Hematopoietic multipotent progenitor cell treated with erythropoietin and hydrocortisone succinate and interleukin-3 and kit ligand, for 8 days (in vitro differentiated cells): ENCODE measurements at regions not wholly inside any gene's neighbourhood (a gene's known extent, or its start where the extent isn't known, plus 50 kb on each side); places are given as distances from the start of the nearest gene placed in this dataset.
A peak's percentile ranks its signal among the peaks of the same experiment; 100 is the strongest.

Experiments
- DNase-seq: peaks from one replicate; pipeline ENCODE4 v3.0.0-alpha.2; 2015

GRCh38 chr11:72525466-72525865 lies 91.1 kb upstream of the CLPB start:
- DNase-seq = peak; percentile 25

GRCh38 chr11:72524711-72525110 lies 90.4 kb upstream of the CLPB start:
- no peak for DNase-seq

GRCh38 chr11:72523991-72524390 lies 89.7 kb upstream of the CLPB start:
- DNase-seq = no peak

- no peak for DNase-seq
Observed at GRCh38 chr11:72522186-72522585, 87.9 kb upstream of the CLPB start.

GRCh38 chr11:72521664-72522063 lies 87.3 kb upstream of the CLPB start:
- no peak for DNase-seq

GRCh38 chr11:72520815-72521214 lies 86.5 kb upstream of the CLPB start:
- no peak for DNase-seq

GRCh38 chr11:72519882-72520281 lies 85.6 kb upstream of the CLPB start:
- DNase-seq = peak; percentile 36

- DNase-seq = peak; percentile 34
Observed at GRCh38 chr11:72519220-72519881, 85.0 kb upstream of the CLPB start.

- peak; percentile 83 for DNase-seq
Observed at GRCh38 chr11:72514331-72514730, 80.0 kb upstream of the CLPB start.

GRCh38 chr11:72513411-72513810 lies 79.1 kb upstream of the CLPB start:
- DNase-seq = peak; percentile 69

GRCh38 chr11:72512956-72513355 lies 78.6 kb upstream of the CLPB start:
- no peak for DNase-seq

- peak; percentile 60 for DNase-seq
Observed at GRCh38 chr11:72511393-72512047, 77.2 kb upstream of the CLPB start.

GRCh38 chr11:72507050-72507449 lies 72.7 kb upstream of the CLPB start:
- no peak for DNase-seq

GRCh38 chr11:72497731-72498130 lies 63.4 kb upstream of the CLPB start:
- no peak for DNase-seq

GRCh38 chr11:72494109-72494429 lies 59.7 kb upstream of the CLPB start:
- no peak for DNase-seq

GRCh38 chr11:72493426-72494108 lies 59.2 kb upstream of the CLPB start:
- DNase-seq = peak; percentile 95

- no peak for DNase-seq
Observed at GRCh38 chr11:72491001-72491400, 56.7 kb upstream of the CLPB start.
